Gastroesophageal sphincter (tissue), 2 donors: ENCODE measurements at regions not wholly inside any gene's neighbourhood (a gene's known extent, or its start where the extent isn't known, plus 50 kb on each side); places are given as distances from the start of the nearest gene placed in this dataset.

ENCODE experiments used
- EP300 ChIP-seq: sonication (generic); formaldehyde crosslinking; IDR thresholded peaks from one replicate; pipeline ENCODE4 v1.6.1; 2017; ENCODE audit warnings: antibody characterized with exemption, mild to moderate bottlenecking
- POLR2A ChIP-seq, 2 donors: fragments of 450-650 bp; IDR thresholded peaks; one replicate each; pipeline ENCODE4 v1.6.1; 2017; ENCODE audit warnings: antibody characterized with exemption in 2 of 2, mild to moderate bottlenecking in 2 of 2, moderate library complexity in 1 of 2
- POLR2AphosphoS5 ChIP-seq: sonication (generic); formaldehyde crosslinking; IDR thresholded peaks from one replicate; pipeline ENCODE4 v1.6.1; 2017; ENCODE audit warnings: antibody characterized with exemption

GRCh38 chr9:88051138-88051537 lies 76.8 kb upstream of the CDK20 start:
- no peak for TF ChIP-seq POLR2AphosphoS5
- no peak for TF ChIP-seq POLR2A (IDR thresholded peaks at IDR 0.05)
- TF ChIP-seq EP300 = no peak
